ENCODE measurements at regions not wholly inside any gene's neighbourhood (a gene's known extent, or its start where the extent isn't known, plus 50 kb on each side); places are given as distances from the start of the nearest gene placed in this dataset.

DNA sequence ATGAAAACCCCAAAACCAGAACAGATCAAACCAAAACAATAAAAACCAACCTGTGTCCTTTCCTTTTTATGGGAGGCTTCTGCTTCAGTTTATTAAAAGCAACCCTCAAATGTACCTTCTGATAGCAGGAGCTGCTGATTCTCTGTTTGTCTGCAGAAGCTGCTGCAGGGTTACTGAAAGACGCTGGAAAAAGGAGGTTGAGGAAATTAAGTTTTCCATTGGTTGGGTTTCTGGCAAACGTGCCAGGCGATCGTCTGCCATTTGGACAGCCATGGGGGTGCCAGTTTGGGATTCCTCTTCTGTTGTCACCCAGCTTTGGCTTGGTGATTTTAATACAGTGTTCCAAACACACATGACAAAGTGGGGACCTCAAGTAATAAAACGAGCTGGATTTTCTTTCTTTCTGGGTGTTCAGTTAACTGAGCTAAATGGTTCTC, 185.4 kb upstream of the ZFHX3 start:
- TF ChIP-seq TOX (CRISPR knock-in tag; IDR thresholded peaks at IDR 0.05; ENCODE audit: borderline replicate concordance) (no peak), ZNF565 (CRISPR knock-in tag; conservative IDR thresholded peaks at IDR 0.05; ENCODE audit: low read depth) (no peak), GLIS3 (CRISPR knock-in tag; IDR thresholded peaks at IDR 0.05) (no peak), CSDC2 (CRISPR knock-in tag; IDR thresholded peaks at IDR 0.05) (no peak), ARNTL (CRISPR knock-in tag; IDR thresholded peaks at IDR 0.05; ENCODE audit: borderline replicate concordance, low read depth) (no peak), TCF4 (CRISPR knock-in tag; IDR thresholded peaks at IDR 0.05; ENCODE audit: borderline replicate concordance) (no peak), ZNF8 (CRISPR knock-in tag; IDR thresholded peaks at IDR 0.05) (no peak), ESRRG (CRISPR knock-in tag; IDR thresholded peaks at IDR 0.05) (no peak), RARB (CRISPR knock-in tag; IDR thresholded peaks at IDR 0.05) (no peak), ZNF70 (CRISPR knock-in tag; IDR thresholded peaks at IDR 0.05) (no peak), ZFP30 (CRISPR knock-in tag; IDR thresholded peaks at IDR 0.05) (no peak), BACH2 (CRISPR knock-in tag; IDR thresholded peaks at IDR 0.05; ENCODE audit: borderline replicate concordance) (no peak), PPARA (CRISPR knock-in tag; IDR thresholded peaks at IDR 0.05; ENCODE audit: borderline replicate concordance) (no peak), SNAI2 (CRISPR knock-in tag; IDR thresholded peaks at IDR 0.05) (no peak), ISL1 (CRISPR knock-in tag; IDR thresholded peaks at IDR 0.05) (no peak)
- TF ChIP-seq, protein P1, sequence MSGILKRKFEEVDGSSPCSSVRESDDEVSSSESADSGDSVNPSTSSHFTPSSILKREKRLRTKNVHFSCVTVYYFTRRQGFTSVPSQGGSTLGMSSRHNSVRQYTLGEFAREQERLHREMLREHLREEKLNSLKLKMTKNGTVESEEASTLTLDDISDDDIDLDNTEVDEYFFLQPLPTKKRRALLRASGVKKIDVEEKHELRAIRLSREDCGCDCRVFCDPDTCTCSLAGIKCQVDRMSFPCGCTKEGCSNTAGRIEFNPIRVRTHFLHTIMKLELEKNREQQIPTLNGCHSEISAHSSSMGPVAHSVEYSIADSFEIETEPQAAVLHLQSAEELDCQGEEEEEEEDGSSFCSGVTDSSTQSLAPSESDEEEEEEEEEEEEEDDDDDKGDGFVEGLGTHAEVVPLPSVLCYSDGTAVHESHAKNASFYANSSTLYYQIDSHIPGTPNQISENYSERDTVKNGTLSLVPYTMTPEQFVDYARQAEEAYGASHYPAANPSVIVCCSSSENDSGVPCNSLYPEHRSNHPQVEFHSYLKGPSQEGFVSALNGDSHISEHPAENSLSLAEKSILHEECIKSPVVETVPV (CRISPR knock-in tag; IDR thresholded peaks at IDR 0.05) = no peak
- TF ChIP-seq, protein P2, sequence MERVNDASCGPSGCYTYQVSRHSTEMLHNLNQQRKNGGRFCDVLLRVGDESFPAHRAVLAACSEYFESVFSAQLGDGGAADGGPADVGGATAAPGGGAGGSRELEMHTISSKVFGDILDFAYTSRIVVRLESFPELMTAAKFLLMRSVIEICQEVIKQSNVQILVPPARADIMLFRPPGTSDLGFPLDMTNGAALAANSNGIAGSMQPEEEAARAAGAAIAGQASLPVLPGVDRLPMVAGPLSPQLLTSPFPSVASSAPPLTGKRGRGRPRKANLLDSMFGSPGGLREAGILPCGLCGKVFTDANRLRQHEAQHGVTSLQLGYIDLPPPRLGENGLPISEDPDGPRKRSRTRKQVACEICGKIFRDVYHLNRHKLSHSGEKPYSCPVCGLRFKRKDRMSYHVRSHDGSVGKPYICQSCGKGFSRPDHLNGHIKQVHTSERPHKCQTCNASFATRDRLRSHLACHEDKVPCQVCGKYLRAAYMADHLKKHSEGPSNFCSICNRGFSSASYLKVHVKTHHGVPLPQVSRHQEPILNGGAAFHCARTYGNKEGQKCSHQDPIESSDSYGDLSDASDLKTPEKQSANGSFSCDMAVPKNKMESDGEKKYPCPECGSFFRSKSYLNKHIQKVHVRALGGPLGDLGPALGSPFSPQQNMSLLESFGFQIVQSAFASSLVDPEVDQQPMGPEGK (CRISPR knock-in tag; IDR thresholded peaks at IDR 0.05; ENCODE audit: borderline replicate concordance) = no peak
- TF ChIP-seq, protein P3, sequence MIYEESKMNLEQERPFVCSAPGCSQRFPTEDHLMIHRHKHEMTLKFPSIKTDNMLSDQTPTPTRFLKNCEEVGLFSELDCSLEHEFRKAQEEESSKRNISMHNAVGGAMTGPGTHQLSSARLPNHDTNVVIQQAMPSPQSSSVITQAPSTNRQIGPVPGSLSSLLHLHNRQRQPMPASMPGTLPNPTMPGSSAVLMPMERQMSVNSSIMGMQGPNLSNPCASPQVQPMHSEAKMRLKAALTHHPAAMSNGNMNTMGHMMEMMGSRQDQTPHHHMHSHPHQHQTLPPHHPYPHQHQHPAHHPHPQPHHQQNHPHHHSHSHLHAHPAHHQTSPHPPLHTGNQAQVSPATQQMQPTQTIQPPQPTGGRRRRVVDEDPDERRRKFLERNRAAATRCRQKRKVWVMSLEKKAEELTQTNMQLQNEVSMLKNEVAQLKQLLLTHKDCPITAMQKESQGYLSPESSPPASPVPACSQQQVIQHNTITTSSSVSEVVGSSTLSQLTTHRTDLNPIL (CRISPR knock-in tag; IDR thresholded peaks at IDR 0.05; ENCODE audit: low read depth) = no peak
- ATAC-seq = no peak

DNA sequence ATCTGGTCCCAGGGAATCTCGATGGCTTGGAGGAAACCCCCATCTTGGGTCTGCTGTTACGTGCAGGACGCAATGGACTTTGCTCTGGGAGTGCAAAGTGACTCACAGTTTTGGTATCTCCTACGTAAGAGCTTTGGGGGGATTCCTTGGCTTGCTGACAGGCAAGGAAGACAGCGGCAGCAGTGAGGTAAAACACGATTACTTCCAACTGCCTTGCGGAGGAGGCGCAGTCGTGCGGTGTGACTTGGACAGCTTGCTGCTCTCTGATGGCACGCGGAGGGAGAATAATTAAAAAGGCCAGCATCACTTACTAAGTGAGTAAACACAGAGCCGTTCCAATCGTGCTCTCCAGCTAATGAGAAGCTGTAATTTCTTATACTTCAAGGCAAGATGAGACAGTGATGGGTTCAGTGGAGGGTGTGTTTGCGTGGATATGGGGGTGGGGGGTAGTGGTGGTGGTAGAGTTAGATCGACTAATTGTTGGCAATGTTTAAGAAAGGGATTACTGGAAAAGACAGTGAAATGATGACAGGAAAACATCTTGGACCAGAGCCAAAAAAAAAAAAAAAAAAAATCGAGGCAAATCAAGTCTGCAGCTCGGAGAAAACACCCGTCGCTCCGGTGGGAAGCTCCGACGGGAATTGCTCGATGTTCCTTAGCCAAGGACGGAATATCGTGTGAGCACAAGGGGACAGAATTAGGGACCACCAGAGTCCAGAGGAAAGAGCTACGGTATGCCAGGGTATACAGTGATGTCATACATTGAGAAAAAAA, 184.8 kb upstream of the ZFHX3 start:
- ATAC-seq = peak; percentile 84
- TF ChIP-seq, protein P2 (CRISPR knock-in tag; IDR thresholded peaks at IDR 0.05; ENCODE audit: borderline replicate concordance) = no peak
- TF ChIP-seq BACH2 (CRISPR knock-in tag; IDR thresholded peaks at IDR 0.05; ENCODE audit: borderline replicate concordance) (no peak), ESRRG (CRISPR knock-in tag; IDR thresholded peaks at IDR 0.05) (no peak), ZNF565 (CRISPR knock-in tag; conservative IDR thresholded peaks at IDR 0.05; ENCODE audit: low read depth) (no peak), TOX (CRISPR knock-in tag; IDR thresholded peaks at IDR 0.05; ENCODE audit: borderline replicate concordance) (no peak), PPARA (CRISPR knock-in tag; IDR thresholded peaks at IDR 0.05; ENCODE audit: borderline replicate concordance) (no peak), ARNTL (CRISPR knock-in tag; IDR thresholded peaks at IDR 0.05; ENCODE audit: borderline replicate concordance, low read depth) (no peak), SNAI2 (CRISPR knock-in tag; IDR thresholded peaks at IDR 0.05) (no peak), CSDC2 (CRISPR knock-in tag; IDR thresholded peaks at IDR 0.05) (no peak)

DNA sequence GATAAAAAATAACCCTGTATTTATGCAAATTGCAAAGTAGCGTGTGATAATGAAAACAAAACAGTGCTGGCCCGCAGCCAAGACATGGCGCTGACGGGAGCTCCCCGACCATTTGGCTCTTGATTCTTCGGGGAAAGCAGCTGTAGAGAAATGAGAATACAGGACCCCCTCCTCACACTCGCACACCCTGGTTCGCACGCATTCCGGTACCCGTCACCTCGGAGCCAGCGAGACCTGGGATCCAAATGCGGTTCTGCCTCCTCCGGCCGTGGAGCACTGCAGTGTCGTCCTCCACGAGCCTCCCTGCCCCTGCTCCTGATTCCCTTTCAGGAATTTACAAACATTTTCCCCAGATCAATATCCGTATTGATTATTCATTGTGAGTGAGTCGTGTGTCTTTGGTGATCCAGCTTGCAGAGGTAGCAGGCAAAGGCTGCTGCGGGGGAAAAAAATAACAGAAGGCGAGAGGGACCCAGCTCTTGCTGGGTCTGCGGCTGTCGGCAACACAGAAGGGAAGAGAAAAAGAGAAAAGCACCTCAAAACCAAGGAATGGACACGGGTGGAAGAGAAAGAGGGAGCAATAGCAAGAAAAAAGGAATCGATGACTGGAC, 184.1 kb upstream of the ZFHX3 start:
- peak; percentile 55 for ATAC-seq
- TF ChIP-seq ZNF8 (CRISPR knock-in tag; IDR thresholded peaks at IDR 0.05) (no peak), ZNF565 (CRISPR knock-in tag; conservative IDR thresholded peaks at IDR 0.05; ENCODE audit: low read depth) (no peak), BACH2 (CRISPR knock-in tag; IDR thresholded peaks at IDR 0.05; ENCODE audit: borderline replicate concordance) (no peak), ZNF70 (CRISPR knock-in tag; IDR thresholded peaks at IDR 0.05) (no peak), PPARA (CRISPR knock-in tag; IDR thresholded peaks at IDR 0.05; ENCODE audit: borderline replicate concordance) (no peak), ESRRG (CRISPR knock-in tag; IDR thresholded peaks at IDR 0.05) (no peak), OSR1 (CRISPR knock-in tag; IDR thresholded peaks at IDR 0.05) (no peak), ZC3H10 (CRISPR knock-in tag; IDR thresholded peaks at IDR 0.05) (no peak), ZFP3 (CRISPR knock-in tag; IDR thresholded peaks at IDR 0.05) (no peak)
- TF ChIP-seq, protein P4, sequence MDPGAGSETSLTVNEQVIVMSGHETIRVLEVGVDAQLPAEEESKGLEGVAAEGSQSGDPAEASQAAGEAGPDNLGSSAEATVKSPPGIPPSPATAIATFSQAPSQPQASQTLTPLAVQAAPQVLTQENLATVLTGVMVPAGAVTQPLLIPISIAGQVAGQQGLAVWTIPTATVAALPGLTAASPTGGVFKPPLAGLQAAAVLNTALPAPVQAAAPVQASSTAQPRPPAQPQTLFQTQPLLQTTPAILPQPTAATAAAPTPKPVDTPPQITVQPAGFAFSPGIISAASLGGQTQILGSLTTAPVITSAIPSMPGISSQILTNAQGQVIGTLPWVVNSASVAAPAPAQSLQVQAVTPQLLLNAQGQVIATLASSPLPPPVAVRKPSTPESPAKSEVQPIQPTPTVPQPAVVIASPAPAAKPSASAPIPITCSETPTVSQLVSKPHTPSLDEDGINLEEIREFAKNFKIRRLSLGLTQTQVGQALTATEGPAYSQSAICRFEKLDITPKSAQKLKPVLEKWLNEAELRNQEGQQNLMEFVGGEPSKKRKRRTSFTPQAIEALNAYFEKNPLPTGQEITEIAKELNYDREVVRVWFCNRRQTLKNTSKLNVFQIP (CRISPR knock-in tag; IDR thresholded peaks at IDR 0.05; ENCODE audit: borderline replicate concordance, low read depth) = no peak
- TF ChIP-seq, protein P1 (CRISPR knock-in tag; IDR thresholded peaks at IDR 0.05) = no peak
- TF ChIP-seq, protein P3 (CRISPR knock-in tag; IDR thresholded peaks at IDR 0.05; ENCODE audit: low read depth) = no peak

Measured in SK-N-SH treated with all-trans-retinoic acid at 6 μM for 48 hours (cell line).